Right atrium auricular region (tissue), 2 donors: ENCODE measurements at regions not wholly inside any gene's neighbourhood (a gene's known extent, or its start where the extent isn't known, plus 50 kb on each side); places are given as distances from the start of the nearest gene placed in this dataset.

Experiments used
- DNase-seq: peaks from one replicate; pipeline ENCODE4 v3.0.0-alpha.2; 2019; ENCODE audit warnings: low spot score
- H3K27ac ChIP-seq, 2 donors: fragments of 200-600 bp; sonication (generic); 1 replicate in 1 of 2; 2 replicates in 1 of 2; pipeline ENCODE4 v1.5.1; 2016 to 2019
- H3K27me3 ChIP-seq, 2 donors: fragments of 200-600 bp; sonication (generic); one replicate each; pipeline versions ENCODE4 v1.5.1 to v1.6.0; 2017 to 2019
- H3K36me3 ChIP-seq: fragments of 200-600 bp; sonication (generic); one replicate; pipeline ENCODE4 v1.5.1; 2016
- H3K4me1 ChIP-seq, 2 donors: fragments of 200-600 bp; sonication (generic); one replicate each; pipeline versions ENCODE4 v1.5.1 to v1.6.0; 2017 to 2019
- H3K4me3 ChIP-seq, 2 donors: fragments of 200-600 bp; sonication (generic); 1 replicate in 1 of 2; 2 replicates in 1 of 2; pipeline ENCODE4 v1.5.1; 2017 to 2019; ENCODE audit warnings: mild to moderate bottlenecking in 1 of 2, moderate library complexity in 1 of 2
- H3K9me3 ChIP-seq, 2 donors: fragments of 200-600 bp; sonication (generic); one replicate each; pipeline ENCODE4 v1.5.1; 2019
- CTCF ChIP-seq, 2 donors: fragments of 200-600 bp; sonication (generic); IDR thresholded peaks; one replicate each; pipeline ENCODE4 v1.5.1; 2019; ENCODE audit warnings: antibody characterized with exemption in 2 of 2

GRCh38 chr11:15858881-15859280 is 497.5 kb downstream of the SOX6 start:
- no peaks in the 10 kb centered on the region for H3K36me3 ChIP-seq
- no peaks in the 10 kb centered on the region for H3K27me3 ChIP-seq

GRCh38 chr11:15859411-15859810 is 496.9 kb downstream of the SOX6 start:
- H3K4me3 ChIP-seq: no peak overlapping the region
- DNase-seq: no peak
- TF ChIP-seq CTCF (IDR thresholded peaks at IDR 0.05): no peak
- H3K4me1 ChIP-seq: no peaks in the 10 kb centered on the region
- no peaks in the 10 kb centered on the region for H3K27me3 ChIP-seq
- H3K9me3 ChIP-seq: no peaks in the 10 kb centered on the region
- no peaks in the 10 kb centered on the region for H3K36me3 ChIP-seq
- H3K27ac ChIP-seq: no peak overlapping the region

More at GRCh38 chr11:15858881-15859280, 497.5 kb downstream of the SOX6 start:
- no peak for DNase-seq
- Histone ChIP-seq H3K4me1 (no peaks in the 10 kb centered on the region), H3K9me3 (no peaks in the 10 kb centered on the region), H3K27ac (no peak overlapping the region), H3K4me3 (no peak overlapping the region)
- TF ChIP-seq CTCF (IDR thresholded peaks at IDR 0.05): no peak

- Histone ChIP-seq H3K27ac (no peak overlapping the region), H3K27me3 (no peaks in the 10 kb centered on the region), H3K9me3 (no peaks in the 10 kb centered on the region), H3K4me1 (no peaks in the 10 kb centered on the region), H3K36me3 (no peaks in the 10 kb centered on the region), H3K4me3 (no peak overlapping the region)
- DNase-seq: no peak
- TF ChIP-seq CTCF (IDR thresholded peaks at IDR 0.05): no peak
Observed at GRCh38 chr11:15861256-15861655, 495.1 kb downstream of the SOX6 start.

GRCh38 chr11:15863411-15863810 is 492.9 kb downstream of the SOX6 start:
- H3K27me3 ChIP-seq: no peaks in the 10 kb centered on the region
- no peak overlapping the region for H3K4me3 ChIP-seq
- H3K9me3 ChIP-seq: no peaks in the 10 kb centered on the region
- H3K4me1 ChIP-seq: no peaks in the 10 kb centered on the region
- no peak for TF ChIP-seq CTCF (IDR thresholded peaks at IDR 0.05)
- no peaks in the 10 kb centered on the region for H3K36me3 ChIP-seq
- no peak for DNase-seq
- H3K27ac ChIP-seq: no peak overlapping the region

- Histone ChIP-seq H3K36me3 (no peaks in the 10 kb centered on the region), H3K9me3 (no peaks in the 10 kb centered on the region), H3K4me3 (no peak overlapping the region), H3K27ac (no peak overlapping the region), H3K27me3 (no peaks in the 10 kb centered on the region), H3K4me1 (no peaks in the 10 kb centered on the region)
- DNase-seq: no peak
- TF ChIP-seq CTCF (IDR thresholded peaks at IDR 0.05): no peak
Observed at GRCh38 chr11:15864026-15864805, 492.1 kb downstream of the SOX6 start.
